ENCODE measurements at regions not wholly inside any gene's neighbourhood (a gene's known extent, or its start where the extent isn't known, plus 50 kb on each side); places are given as distances from the start of the nearest gene placed in this dataset.

DNA sequence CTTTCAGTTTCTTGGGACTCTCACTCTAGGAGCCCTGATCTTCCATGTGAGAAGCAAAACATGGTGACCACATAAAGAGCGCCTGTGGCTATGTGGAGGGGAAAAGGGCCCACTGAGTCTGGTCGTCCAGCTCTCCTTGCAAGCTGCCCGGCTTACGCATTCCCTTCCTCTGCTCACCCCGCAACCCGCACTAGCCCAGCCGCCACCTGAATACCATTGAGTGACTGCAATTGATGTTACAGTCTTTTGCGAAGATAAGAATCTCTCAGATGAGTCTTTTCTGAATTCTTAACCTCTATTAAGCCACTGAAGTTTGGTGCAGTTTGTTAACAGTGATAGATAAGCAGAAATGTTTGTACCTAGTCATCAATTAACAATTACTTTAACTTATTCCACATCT, 589.0 kb upstream of the DPPA4 start:
- TF ChIP-seq GATA3 (IDR thresholded peaks at IDR 0.05; ENCODE audit: low read depth, low read length): no peak
- TF ChIP-seq GATA2 (IDR thresholded peaks at IDR 0.05; ENCODE audit: low read depth, low read length): no peak

- TF ChIP-seq GATA2 (IDR thresholded peaks at IDR 0.05; ENCODE audit: low read depth, low read length): no peak
- TF ChIP-seq GATA3 (IDR thresholded peaks at IDR 0.05; ENCODE audit: low read depth, low read length): no peak
Observed at GRCh38 chr3:109927161-109927560, 589.8 kb upstream of the DPPA4 start.

GRCh38 chr3:109927726-109928125, 590.4 kb upstream of the DPPA4 start:
- TF ChIP-seq GATA3 (IDR thresholded peaks at IDR 0.05; ENCODE audit: low read depth, low read length) (no peak), GATA2 (IDR thresholded peaks at IDR 0.05; ENCODE audit: low read depth, low read length) (no peak)

DNA sequence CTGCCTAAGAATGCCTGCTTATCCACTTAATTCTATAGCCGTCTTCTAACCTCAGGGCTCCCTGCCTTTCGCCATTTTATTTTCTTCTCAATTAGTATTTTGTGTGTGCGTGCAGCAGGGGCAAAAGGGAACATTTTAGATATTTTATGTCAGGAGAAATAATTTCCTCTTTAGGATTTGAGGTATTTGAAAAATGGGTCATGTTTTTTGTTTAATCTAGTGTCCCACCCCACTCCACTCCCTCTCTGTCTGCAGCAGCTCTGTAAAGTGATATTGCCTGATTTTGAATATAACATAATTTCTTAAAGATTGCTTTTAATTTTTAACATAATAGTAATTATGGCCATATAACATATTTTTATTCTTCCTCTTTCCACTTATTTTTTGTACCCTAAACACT, 593.2 kb upstream of the DPPA4 start:
- TF ChIP-seq GATA2 (IDR thresholded peaks at IDR 0.05; ENCODE audit: low read depth, low read length): no peak
- TF ChIP-seq GATA3 (IDR thresholded peaks at IDR 0.05; ENCODE audit: low read depth, low read length): no peak

- TF ChIP-seq GATA3 (IDR thresholded peaks at IDR 0.05; ENCODE audit: low read depth, low read length) (no peak), GATA2 (IDR thresholded peaks at IDR 0.05; ENCODE audit: low read depth, low read length) (no peak)
Observed at GRCh38 chr3:109933576-109933975, 596.2 kb upstream of the DPPA4 start.

- TF ChIP-seq GATA3 (IDR thresholded peaks at IDR 0.05; ENCODE audit: low read depth, low read length) (no peak), GATA2 (IDR thresholded peaks at IDR 0.05; ENCODE audit: low read depth, low read length) (no peak)
Observed at GRCh38 chr3:109939817-109940216, 602.5 kb upstream of the DPPA4 start.

- no peak for TF ChIP-seq GATA2 (IDR thresholded peaks at IDR 0.05; ENCODE audit: low read depth, low read length)
- no peak for TF ChIP-seq GATA3 (IDR thresholded peaks at IDR 0.05; ENCODE audit: low read depth, low read length)
Observed at GRCh38 chr3:109943181-109943580, 605.8 kb upstream of the DPPA4 start.

- TF ChIP-seq GATA3 (IDR thresholded peaks at IDR 0.05; ENCODE audit: low read depth, low read length): no peak
- no peak for TF ChIP-seq GATA2 (IDR thresholded peaks at IDR 0.05; ENCODE audit: low read depth, low read length)
Observed at GRCh38 chr3:109944836-109945235, 607.5 kb upstream of the DPPA4 start.

DNA sequence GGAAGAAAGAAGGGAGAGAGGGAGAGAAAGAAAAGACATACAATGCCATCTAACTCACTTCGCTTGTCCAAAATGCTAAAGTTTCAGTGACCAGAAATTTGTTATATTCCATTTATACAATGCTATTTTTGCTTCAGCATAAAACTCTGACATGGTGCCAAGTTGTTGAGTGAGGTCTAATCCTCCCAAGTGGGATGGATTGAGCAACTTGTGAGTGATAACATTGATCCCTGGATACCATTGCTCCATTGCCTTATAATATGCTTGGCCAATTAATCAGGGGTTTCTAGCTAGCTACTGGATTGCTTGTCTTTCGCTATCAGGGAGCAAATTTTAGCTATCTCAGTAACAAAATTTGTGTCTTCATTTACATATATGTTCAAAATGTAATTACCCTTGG, 615.6 kb upstream of the DPPA4 start:
- TF ChIP-seq GATA3 (IDR thresholded peaks at IDR 0.05; ENCODE audit: low read depth, low read length): no peak
- TF ChIP-seq GATA2 (IDR thresholded peaks at IDR 0.05; ENCODE audit: low read depth, low read length): no peak

GRCh38 chr3:109963831-109964230, 626.5 kb upstream of the DPPA4 start:
- TF ChIP-seq GATA3 (IDR thresholded peaks at IDR 0.05; ENCODE audit: low read depth, low read length) (no peak), GATA2 (IDR thresholded peaks at IDR 0.05; ENCODE audit: low read depth, low read length) (no peak)

DNA sequence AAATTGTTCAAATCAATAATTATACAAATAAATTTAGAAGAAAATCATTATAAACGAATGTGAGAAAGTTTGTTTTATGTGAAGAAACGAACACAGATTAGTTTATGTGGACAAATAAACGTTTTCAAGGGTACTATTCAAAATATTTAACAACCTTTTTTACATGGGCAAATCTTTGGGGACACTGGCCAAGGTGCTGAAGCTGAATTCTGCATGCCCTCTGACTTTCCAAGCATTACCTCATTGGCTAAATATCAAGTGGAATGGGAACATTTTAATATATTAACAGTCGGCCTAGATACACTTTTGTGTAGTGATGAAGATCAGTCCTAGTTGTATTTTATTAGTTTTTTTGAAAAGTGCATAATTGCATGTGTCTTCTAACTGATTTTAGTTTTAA, 636.4 kb upstream of the DPPA4 start:
- no peak for TF ChIP-seq GATA3 (IDR thresholded peaks at IDR 0.05; ENCODE audit: low read depth, low read length)
- no peak for TF ChIP-seq GATA2 (IDR thresholded peaks at IDR 0.05; ENCODE audit: low read depth, low read length)

- TF ChIP-seq GATA2 (IDR thresholded peaks at IDR 0.05; ENCODE audit: low read depth, low read length): no peak
- no peak for TF ChIP-seq GATA3 (IDR thresholded peaks at IDR 0.05; ENCODE audit: low read depth, low read length)
Observed at GRCh38 chr3:109977897-109978296, 640.6 kb upstream of the DPPA4 start.

DNA sequence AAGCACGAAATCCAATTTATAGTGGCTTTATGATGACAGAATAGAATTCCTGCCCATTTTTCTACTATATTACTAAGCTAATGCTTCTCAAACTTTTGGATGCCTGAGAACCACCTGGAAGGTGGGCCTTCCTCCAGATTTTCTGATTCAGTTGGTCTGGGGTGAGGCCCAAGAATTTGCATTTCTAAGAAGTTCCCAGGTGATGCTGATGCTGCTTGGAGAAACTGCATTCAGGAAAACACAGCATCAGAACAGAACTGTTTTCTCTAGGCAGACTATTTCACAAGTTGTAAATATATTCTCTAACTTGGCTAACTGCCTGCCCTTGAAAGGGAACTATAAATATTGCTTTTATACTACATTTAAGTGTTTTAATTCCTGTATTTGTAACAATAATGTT, 644.9 kb upstream of the DPPA4 start:
- no peak for TF ChIP-seq GATA3 (IDR thresholded peaks at IDR 0.05; ENCODE audit: low read depth, low read length)

DNA sequence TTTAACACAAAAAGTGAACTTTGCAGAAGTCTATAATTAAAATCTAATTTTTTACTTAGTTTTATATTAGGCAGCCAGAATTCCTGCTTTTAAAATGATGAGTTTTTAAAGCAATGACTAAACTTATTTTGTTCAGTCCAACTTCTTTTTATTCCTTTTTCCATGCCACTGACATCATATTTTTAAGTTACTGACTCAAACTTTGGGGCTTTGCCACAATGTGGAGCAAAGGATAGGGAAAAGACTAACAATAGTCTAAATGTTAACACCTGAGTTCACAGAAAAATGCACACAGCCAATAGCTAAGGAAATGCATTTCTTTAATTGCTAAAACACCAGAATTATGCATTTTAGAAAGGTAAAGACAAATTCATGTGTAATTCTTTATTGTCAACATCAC, 647.6 kb upstream of the DPPA4 start:
- TF ChIP-seq GATA3 (IDR thresholded peaks at IDR 0.05; ENCODE audit: low read depth, low read length) (no peak), GATA2 (IDR thresholded peaks at IDR 0.05; ENCODE audit: low read depth, low read length) (no peak)

DNA sequence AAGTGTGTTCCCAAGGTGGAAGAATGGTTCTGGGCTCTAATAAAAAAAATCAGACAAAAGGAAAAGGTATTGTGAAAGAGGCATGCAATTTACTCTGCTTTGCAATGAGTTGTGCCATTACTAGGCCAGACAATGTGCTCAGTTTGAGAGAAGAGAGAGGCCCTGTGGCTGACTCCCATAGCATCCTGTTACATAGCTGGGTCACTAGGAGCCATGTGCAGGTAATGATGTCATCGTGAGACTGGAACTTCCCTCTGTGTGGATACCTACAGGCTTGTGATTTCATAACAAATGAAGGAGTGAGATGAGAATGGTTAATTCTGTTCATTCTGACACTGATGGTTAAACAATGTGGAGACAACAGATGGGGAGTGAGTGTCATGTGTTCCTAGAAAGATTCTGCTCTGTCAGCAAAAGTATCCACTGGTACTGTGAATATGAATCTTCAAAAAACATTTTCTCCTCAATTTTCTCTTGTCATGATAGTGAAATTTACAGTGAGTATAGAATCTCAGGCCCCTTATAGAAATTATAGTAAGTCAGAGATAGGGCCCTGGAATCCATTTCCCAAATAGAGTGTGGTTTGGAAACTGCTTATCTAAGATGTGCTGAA, 648.7 kb upstream of the DPPA4 start:
- TF ChIP-seq GATA3 (IDR thresholded peaks at IDR 0.05; ENCODE audit: low read depth, low read length) (no peak), GATA2 (IDR thresholded peaks at IDR 0.05; ENCODE audit: low read depth, low read length) (no peak)

DNA sequence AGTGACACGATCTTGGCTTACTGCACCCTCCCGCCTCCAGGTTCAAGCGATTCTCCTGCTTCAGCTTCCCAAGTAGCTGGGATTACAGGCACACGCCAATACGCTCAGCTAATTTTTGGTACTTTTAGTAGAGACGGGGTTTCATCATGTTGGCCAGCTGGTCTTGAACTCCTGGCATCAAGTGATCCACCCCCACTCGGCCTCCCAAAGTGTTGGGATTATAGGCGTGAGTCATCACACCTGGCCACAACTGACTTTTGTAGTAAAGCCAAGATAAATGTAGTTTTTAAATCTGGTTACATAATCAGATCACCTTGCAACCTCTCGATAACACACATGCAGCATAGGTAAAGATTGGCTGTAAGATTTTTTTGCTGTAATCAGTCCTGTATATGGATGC, 657.5 kb upstream of the DPPA4 start:
- no peak for TF ChIP-seq GATA2 (IDR thresholded peaks at IDR 0.05; ENCODE audit: low read depth, low read length)
- TF ChIP-seq GATA3 (IDR thresholded peaks at IDR 0.05; ENCODE audit: low read depth, low read length): no peak

Measured in SH-SY5Y (cell line).